ENCODE measurements at regions not wholly inside any gene's neighbourhood (a gene's known extent, or its start where the extent isn't known, plus 50 kb on each side); places are given as distances from the start of the nearest gene placed in this dataset.
"Not testable (repeated sequence)": the region's sequence is repeated elsewhere in the genome, so short reads cannot be mapped to it uniquely, and the experiment has no call there.

- no peak for DNase-seq (ENCODE audit: low spot score)
These were observed 407.0 kb downstream of the MIAT start for GRCh38 chr22:27064386-27064785.

- no peak for DNase-seq (ENCODE audit: low spot score)
These were observed 407.9 kb downstream of the MIAT start for GRCh38 chr22:27065279-27065678.

DNA sequence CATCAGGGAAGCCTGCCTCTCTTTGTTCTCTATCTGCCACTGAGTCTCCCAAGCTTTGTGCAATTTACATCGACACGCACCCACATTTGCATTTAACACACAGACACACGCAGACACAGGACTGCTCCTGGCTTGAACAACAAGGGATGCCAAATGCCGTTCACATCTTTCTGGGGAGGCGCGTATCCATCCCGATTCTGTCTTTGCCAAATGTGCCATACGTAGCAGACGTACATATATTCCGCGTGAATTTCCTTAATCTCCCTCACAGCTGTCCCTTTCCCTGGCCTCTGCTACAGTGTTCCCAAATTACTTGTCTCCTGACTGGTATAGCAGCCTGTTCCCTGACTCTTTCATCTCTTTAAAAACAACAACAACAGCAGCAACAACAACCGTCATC lies 409.5 kb downstream of the MIAT start:
- DNase-seq (ENCODE audit: low spot score): no peak

- no peak for DNase-seq (ENCODE audit: low spot score)
These were observed 410.7 kb downstream of the MIAT start for GRCh38 chr22:27068121-27068520.

DNA sequence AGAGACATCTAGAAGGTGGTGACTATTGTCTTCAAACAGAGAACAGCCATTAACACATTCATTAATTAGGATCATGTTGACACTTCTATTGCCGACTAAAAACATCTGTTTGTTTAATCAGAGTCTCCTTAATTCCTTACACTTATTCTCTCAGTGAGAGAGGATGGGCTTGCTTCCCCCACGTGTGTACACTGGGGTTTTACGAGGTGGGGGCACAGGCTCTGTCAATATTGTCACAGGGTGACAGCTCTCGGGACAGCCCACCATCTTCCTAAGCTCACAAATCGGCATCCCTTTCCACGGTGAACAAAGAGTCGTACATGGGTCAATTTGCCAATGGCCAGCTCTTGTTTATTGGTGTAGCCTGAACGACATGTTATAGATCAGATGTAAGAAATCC lies 413.2 kb downstream of the MIAT start:
- no peak for DNase-seq (ENCODE audit: low spot score)

DNA sequence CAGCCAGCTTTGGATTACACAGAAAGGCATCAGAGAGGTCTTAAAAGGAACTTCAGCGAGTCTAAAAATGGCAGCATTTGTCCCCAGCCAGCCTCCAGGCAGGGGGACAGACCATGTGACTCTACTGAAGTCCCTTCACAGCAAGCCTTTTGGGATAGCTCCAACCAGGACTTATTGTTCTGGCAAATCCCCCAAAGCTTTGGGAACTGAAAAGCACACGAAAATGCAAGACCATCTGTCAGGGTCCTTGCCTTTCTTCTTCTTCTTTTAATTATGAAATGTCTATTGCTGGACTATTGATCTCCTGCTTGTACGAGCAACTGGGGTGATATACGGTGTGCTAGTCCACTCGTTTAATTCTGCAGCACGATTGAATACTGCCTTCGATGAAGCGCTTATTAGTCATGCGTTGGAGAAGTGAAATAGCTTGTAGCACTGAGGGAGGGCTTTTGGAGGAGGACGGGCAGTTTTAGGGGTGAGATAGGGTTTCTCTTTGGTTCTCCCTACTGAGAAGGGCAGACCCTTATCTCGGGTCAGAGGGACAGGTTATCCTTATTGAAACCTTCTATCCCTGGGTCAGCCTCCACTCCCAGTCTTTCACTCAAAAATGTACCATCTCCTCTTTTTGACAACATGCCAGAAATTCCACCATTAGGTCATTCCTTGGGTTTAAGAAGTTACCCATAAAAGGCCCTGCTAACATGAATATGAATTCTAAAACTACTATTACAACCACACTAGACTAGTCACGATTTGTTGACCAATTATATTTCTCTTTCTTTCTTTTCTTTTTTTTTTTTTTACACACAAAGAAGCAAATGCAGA lies 416.4 kb downstream of the MIAT start:
- DNase-seq (ENCODE audit: low spot score): no peak

DNA sequence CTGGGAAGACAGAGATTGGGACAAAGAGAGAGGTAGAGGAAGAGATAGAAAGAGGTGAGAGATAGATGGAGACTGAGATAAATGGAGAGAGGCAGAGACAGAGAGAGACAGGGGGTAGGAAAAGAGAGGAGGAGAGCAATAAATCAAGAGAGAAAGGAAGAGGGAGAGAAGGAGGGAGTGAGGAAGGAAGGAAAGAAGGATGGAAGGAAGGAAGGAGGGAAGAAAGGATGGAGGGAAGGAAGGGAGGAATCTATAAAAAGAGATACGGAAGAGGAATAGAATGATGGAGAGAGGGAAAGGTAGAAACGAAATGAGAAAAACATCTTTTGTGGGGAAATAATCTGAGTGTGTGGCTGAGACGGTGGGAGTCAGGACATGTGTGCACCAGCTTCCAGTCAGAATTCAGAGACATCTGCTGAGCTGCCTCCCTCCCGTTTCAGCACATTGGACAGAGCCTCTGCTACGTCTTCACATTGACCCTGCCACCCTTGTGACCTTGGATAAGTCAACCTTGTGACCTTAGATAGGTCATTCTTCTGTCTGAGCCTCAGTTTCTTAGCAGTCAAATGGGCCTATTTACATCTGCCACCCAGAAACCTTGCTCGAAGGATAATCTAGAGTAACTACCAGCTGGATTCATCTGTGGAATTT lies 417.8 kb downstream of the MIAT start:
- DNase-seq (ENCODE audit: low spot score): no peak

DNA sequence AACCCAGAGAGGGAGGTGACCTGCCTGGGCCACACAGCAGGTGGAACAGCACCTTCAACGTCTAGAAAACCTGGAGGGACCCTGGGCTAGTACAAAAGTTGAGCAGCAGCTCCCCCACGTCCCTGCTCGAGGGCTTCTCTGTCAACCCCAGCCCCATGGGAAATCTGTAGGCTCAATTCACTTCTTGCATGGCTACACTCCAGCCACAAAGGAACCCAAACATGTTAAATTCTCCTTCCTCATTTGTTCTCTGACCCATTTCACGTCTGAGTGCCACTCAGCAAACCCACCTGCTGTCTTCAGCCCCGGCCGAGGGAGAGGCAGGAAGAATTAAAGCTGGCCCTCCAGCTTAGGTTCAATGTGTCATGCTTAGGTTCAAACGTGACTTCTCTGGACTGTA lies 418.5 kb downstream of the MIAT start:
- DNase-seq (ENCODE audit: low spot score): no peak

GRCh38 chr22:27078064-27078463 lies 420.7 kb downstream of the MIAT start:
- DNase-seq (ENCODE audit: low spot score): not testable (repeated sequence)

- DNase-seq (ENCODE audit: low spot score): no peak
These were observed 422.7 kb downstream of the MIAT start for GRCh38 chr22:27080036-27080578.

GRCh38 chr22:27080863-27081262 lies 423.5 kb downstream of the MIAT start:
- DNase-seq (ENCODE audit: low spot score): no peak

DNA sequence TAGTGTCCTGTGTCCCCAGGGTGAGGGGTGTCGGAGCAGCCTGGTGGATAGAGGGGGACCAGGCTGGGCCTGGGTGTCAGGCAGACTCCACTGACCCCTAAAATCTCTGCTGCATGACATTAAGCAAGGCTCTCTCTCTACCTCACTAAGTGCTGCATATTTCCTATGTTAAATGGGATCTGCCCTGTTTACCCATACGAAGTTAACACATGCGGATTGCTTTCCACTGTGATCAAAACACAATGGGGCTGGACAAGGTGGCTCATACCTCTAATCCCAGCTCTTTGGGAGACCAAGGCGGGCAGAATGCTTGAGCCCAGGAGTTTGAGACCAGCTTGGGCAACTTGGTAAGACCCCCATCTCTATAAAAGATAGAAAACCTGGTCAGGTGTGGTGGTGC lies 426.2 kb downstream of the MIAT start:
- no peak for DNase-seq (ENCODE audit: low spot score)

- no peak for DNase-seq (ENCODE audit: low spot score)
These were observed 426.7 kb downstream of the MIAT start for GRCh38 chr22:27084130-27084529.

- no peak for DNase-seq (ENCODE audit: low spot score)
These were observed 429.0 kb downstream of the MIAT start for GRCh38 chr22:27086080-27087044.

- no peak for DNase-seq (ENCODE audit: low spot score)
These were observed 429.7 kb downstream of the MIAT start for GRCh38 chr22:27087051-27087450.

GRCh38 chr22:27088026-27088425 lies 430.6 kb downstream of the MIAT start:
- no peak for DNase-seq (ENCODE audit: low spot score)

GRCh38 chr22:27089264-27089663 lies 431.9 kb downstream of the MIAT start:
- no peak for DNase-seq (ENCODE audit: low spot score)

DNA sequence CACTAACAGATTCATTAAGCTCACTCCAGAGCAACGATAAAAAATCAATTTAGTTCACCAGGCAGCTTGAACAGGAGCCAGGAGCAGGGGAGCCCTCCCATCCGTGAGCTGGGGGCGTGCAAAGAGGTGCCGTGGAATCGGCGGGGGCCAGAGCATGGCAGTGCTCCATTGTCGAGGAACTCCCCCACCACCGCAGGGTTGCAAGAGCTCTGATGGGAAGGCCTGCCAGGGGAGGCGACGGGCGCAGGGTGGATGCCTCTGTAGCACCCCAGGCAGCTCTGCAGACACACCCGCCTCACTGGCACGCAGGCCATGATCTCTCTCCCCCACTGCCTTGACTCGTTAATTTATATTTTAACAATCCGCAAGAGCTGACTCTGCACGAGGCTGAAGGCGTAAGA lies 433.2 kb downstream of the MIAT start:
- no peak for DNase-seq (ENCODE audit: low spot score)

GRCh38 chr22:27093422-27093821 lies 436.0 kb downstream of the MIAT start:
- DNase-seq (ENCODE audit: low spot score): no peak

DNA sequence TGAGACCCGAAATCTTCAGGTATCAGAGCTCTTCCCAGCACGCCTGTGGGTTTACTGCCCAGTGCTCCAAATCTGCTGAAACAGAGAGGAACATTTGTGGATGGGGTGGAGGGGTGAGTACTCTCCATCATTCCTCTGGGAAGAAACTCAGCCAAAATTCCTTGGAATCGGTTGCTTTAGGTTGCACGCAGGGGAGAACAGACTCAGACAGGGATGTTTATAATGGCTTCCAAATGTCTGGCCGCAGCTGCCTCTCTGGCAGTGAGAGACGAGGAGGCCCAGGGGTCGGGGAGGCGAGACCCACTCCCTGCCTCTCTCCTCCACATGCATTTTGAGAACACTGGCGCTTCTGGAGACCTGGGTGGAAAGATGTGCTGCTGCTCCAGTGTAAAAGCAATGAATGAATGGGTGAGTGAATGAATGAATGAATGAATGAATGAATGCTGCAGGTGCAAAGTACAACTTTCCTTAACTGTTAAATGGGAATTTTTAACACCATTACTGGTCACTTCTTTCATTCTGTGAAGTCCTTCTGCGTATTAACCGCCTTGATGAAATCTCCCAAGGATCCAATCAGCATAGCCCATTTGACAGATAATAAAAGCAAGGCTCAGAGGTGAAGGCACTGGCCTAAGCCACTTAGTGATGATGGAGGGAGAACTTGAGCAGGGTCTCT lies 437.4 kb downstream of the MIAT start:
- no peak for DNase-seq (ENCODE audit: low spot score)

GRCh38 chr22:27097506-27097905 lies 440.1 kb downstream of the MIAT start:
- no peak for DNase-seq (ENCODE audit: low spot score)

- DNase-seq (ENCODE audit: low spot score): no peak
These were observed 440.5 kb downstream of the MIAT start for GRCh38 chr22:27097933-27098332.
